ENCODE measurements at regions not wholly inside any gene's neighbourhood (a gene's known extent, or its start where the extent isn't known, plus 50 kb on each side); places are given as distances from the start of the nearest gene placed in this dataset.
"Not testable (repeated sequence)": the region's sequence is repeated elsewhere in the genome, so short reads cannot be mapped to it uniquely, and the experiment has no call there.

DNA sequence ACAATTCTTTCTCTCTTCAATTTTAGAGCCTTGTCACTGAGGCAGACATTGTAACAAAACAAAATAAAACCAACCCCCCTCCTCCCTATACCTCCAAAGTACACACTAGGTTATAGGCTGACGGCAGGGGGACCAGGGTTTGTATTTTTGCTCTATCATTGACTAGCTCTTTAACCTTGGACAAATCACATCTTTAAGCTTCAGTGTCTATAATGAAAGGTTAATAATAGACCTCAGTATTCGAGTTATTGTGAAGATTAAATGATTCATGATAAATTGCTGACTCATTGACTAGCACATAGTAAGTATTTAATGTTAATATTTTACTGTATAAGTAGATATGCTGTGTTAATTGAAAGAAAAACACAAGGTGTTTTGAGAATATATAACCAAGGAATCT lies 1267.6 kb upstream of the ADGRL2 start:
- no peak for DNase-seq (ENCODE audit: low read depth in 4 of 4, low spot score in 2 of 4)

DNA sequence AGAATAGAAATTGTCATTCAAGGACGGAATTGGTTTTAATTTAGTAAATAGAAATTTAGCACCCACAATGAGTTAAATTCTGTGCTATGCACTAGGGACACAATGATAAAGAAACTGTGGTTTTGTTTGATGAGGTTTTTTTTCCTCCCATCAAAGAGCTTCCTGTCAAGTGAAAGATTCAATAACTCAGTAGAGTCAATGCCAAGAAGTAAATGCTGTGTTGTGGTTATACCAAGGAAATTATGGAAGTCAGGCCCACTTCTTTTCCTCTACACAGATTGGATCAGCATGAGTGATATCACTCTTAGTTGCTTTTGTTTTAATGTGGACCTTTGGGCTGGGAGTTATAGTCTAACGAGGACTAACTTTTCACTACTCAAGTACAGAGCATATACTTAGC lies 1269.6 kb upstream of the ADGRL2 start:
- no peak for DNase-seq (ENCODE audit: low read depth in 4 of 4, low spot score in 2 of 4)

DNA sequence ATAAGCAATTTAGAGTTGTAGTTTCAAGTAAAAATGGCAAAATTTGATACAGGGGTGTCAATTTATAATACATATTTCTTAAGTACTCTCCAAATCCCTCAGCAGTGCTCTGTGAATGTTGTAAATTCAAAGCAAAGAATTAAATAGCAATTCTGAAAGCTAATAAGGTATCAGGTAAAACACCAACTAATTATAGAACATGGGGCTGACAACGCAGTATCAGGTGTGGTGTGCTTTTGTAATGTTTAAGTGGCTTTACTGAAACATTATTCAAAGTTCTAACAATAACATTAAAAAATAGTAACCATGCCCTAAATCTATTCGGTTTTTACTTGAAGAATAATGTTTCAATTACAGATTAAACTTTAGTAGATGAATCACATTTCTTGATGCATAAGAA lies 1271.2 kb upstream of the ADGRL2 start:
- no peak for DNase-seq (ENCODE audit: low read depth in 4 of 4, low spot score in 2 of 4)

DNA sequence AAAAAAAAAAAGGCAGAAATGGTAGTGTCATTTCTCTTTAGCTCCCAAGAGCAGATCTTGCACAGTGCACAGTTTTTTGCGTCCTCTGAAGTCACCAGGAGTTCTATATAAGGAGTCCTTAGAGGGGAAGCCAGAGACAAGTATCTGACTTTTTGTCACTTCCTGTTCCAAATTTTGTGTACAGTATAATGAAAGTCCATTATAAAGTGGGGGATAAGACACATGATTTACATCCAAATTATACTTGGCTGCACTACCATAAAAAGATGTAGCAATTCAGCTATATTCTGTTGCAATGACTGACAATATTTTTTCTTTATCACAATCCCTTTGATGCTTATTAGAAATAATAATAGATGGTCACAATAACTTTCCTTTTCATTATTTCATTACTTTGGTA lies 1276.9 kb upstream of the ADGRL2 start:
- no peak for DNase-seq (ENCODE audit: low read depth in 4 of 4, low spot score in 2 of 4)

DNA sequence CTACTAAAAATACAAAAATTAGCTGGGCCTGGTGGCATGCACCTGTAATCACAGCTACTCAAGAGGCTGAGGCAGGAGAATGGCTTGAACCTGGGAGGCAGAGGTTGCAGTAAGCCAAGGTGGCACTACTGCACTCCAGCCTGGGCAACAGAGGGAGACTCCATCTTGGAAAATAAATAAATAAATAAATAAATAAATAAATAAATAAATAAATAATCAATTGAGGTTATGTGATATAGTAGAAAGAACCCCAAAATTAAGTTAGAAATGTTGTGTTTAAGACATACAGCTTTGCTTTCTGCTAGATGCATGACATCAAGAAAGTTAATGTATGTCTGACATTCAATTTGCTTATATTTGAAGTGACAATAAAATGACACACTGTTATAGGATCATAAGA lies 1277.7 kb upstream of the ADGRL2 start:
- not testable (repeated sequence) for DNase-seq (ENCODE audit: low read depth in 4 of 4, low spot score in 2 of 4)

DNA sequence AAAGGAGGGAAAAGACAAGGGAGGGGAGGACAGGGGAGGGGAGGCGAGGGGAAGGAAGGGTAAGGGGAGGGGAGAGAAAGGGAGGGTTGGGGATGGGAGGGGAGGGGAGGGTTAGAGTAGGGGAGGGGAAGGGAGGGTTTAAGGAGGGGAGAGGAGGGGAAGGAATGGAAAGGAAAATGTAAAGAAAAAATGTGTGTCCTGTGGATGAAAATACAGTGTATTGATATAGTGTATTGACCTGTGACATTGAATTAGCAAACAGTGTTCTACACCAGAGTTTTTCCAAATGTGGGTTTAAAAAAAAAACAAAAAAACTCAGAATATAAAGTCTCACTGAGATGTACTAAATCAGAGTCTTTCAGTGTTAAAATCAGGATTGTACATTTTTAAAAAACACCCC lies 1279.8 kb upstream of the ADGRL2 start:
- no peak for DNase-seq (ENCODE audit: low read depth in 4 of 4, low spot score in 2 of 4)

DNA sequence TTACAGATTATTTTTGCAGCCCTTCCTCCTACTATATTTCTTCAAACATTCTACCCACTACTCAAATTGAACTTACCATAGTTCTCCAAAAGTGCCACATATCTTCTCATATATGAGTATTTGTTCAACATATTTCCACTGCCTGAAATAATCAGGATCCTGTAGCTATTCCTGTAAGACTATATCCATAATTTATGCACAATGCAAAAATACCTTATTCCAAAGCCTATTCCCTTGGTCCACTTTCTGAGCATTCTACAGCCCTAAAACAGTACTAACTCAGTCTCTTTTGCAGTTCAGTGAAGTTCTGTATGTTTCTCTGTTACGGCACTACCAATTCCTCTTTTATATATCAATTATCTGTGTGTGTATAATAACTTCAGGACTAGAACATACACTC lies 1283.7 kb upstream of the ADGRL2 start:
- DNase-seq (ENCODE audit: low read depth in 4 of 4, low spot score in 2 of 4) = no peak

DNA sequence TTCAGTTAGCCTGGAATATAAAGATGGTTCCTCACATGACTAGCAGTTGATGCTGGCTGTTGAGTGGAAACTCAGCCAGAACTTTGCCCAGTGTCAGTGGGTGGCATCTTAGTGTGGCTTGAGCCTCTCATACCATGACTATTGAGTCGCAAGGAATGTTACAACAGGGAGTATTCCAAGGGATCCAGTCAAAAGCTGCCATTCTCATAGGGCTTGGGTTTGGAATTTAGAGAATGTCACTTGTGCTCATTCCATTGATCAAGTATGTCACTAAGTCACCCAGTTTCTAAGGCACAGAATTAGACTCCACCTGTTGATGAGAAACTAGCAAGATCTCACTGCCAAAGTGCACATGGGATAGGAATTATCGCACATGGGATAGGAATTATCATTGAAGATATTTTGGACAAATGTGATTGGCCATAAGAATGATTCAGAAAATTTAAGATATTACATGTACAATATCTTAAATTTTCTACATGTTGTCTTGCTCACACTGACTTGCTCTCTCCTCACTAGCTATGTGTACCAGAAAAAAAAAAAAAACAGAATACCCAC lies 1290.7 kb upstream of the ADGRL2 start:
- DNase-seq (ENCODE audit: low read depth in 4 of 4, low spot score in 2 of 4) = no peak

DNA sequence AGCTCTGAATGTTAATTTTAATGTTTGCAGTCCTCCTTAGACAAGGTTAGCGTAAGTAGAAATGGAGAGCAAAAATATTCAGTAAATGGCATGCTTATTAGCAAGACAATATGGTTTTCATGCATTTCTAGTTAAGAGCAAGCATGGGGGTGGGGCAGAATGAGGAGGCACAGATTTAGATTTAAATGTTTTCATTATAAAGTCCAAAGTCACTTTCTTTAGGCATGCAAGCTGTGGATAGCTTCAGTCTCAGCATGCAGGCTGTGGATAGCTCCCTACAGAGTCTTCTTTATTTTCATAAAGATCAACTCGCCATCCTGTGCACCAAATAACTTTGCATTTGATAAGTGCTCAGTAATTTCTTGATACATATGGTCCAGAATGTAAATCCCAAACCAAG lies 1294.5 kb upstream of the ADGRL2 start:
- DNase-seq (ENCODE audit: low read depth in 4 of 4, low spot score in 2 of 4) = no peak

DNA sequence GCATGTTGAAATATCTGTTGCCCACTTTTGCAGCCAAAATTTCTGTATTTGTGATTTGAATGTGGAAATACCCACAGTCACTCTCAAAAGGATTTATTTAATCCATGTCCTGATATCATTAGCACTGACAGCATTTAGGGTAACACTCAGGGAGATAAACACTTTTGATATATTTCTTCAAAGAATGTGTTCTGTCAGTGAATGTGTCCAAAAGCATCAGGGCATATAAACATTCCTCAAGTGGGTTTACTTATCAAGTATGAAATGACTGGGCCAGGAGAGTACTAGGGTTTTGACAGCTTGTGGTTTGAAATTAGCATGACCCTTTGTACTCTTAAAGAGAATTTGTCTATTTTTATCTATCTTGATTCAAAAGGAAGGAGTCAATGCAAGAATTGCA lies 1302.1 kb upstream of the ADGRL2 start:
- DNase-seq (ENCODE audit: low read depth in 4 of 4, low spot score in 2 of 4) = no peak

- DNase-seq (ENCODE audit: low read depth in 4 of 4, low spot score in 2 of 4) = no peak
Observed at GRCh38 chr1:80495806-80496205, 1304.9 kb upstream of the ADGRL2 start.

GRCh38 chr1:80472145-80472544 lies 1328.6 kb upstream of the ADGRL2 start:
- DNase-seq (ENCODE audit: low read depth in 4 of 4, low spot score in 2 of 4) = no peak

GRCh38 chr1:80468356-80468755 lies 1332.4 kb upstream of the ADGRL2 start:
- DNase-seq (ENCODE audit: low read depth in 4 of 4, low spot score in 2 of 4) = no peak

- no peak for DNase-seq (ENCODE audit: low read depth in 4 of 4, low spot score in 2 of 4)
Observed at GRCh38 chr1:80462006-80462405, 1338.7 kb upstream of the ADGRL2 start.

DNA sequence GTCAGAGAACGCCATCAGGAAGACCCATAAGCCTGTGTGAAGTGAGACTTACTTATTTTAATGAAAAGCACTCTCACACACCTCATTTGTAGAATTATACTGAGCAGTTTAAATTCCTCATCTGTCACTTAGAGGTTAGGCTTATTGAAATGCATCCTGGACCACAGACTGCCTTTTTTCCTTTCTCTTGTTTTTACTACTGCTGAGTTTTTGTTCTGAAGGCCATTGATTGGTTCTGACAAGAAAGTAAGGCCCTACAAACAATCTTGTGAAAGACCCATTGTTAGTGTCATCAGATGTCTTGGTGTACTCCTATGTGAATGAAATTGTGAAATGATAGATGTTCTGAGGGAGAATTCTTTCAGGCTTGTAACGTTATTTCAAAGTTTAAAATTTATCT lies 1343.3 kb upstream of the ADGRL2 start:
- no peak for DNase-seq (ENCODE audit: low read depth in 4 of 4, low spot score in 2 of 4)

GRCh38 chr1:80453775-80454174 lies 1347.0 kb upstream of the ADGRL2 start:
- DNase-seq (ENCODE audit: low read depth in 4 of 4, low spot score in 2 of 4) = no peak

DNA sequence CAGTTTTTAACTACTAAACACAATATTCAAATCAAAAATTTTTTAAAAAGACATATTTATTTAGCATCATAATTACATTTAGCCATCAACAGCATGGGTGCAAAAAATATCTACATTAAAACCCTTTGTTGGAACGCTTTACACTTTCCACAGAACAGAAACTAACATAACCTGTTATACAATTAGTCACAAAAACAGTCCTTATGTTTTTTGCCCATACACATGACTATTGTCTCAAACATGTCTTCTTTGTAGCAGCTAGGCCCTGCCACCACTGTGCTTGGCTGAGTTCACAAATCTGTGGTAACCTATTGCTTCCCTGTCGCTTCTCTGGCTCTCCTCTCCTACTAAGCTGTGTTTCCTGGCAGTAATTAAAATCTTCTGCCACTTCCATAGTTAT lies 1350.0 kb upstream of the ADGRL2 start:
- DNase-seq (ENCODE audit: low read depth in 4 of 4, low spot score in 2 of 4) = no peak

- DNase-seq (ENCODE audit: low read depth in 4 of 4, low spot score in 2 of 4) = no peak
Observed at GRCh38 chr1:80448081-80448480, 1352.7 kb upstream of the ADGRL2 start.

- no peak for DNase-seq (ENCODE audit: low read depth in 4 of 4, low spot score in 2 of 4)
Observed at GRCh38 chr1:80447526-80447925, 1353.2 kb upstream of the ADGRL2 start.

- no peak for DNase-seq (ENCODE audit: low read depth in 4 of 4, low spot score in 2 of 4)
Observed at GRCh38 chr1:80445033-80445432, 1355.7 kb upstream of the ADGRL2 start.

GRCh38 chr1:80444171-80444570 lies 1356.6 kb upstream of the ADGRL2 start:
- no peak for DNase-seq (ENCODE audit: low read depth in 4 of 4, low spot score in 2 of 4)

- DNase-seq (ENCODE audit: low read depth in 4 of 4, low spot score in 2 of 4) = no peak
Observed at GRCh38 chr1:80441664-80442063, 1359.1 kb upstream of the ADGRL2 start.

DNA sequence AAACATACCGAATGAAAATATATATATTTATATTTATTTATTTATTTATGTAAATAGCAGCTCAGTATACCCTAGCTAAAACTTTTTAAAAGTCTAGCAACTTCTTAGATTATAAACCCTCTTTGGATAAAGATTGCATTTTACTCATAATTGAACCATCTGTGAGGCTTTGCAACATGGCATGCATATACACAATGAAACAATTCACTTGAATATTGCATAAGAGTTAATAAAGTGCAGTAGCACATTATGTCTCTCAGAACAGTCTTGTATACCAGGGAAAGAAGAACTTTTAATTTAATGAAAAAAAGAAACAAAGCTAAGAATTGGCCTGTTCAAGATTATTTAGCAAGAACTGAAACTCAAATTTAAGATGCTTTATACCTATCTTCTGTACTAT lies 1363.9 kb upstream of the ADGRL2 start:
- no peak for DNase-seq (ENCODE audit: low read depth in 4 of 4, low spot score in 2 of 4)
